ENCODE measurements at regions not wholly inside any gene's neighbourhood (a gene's known extent, or its start where the extent isn't known, plus 50 kb on each side); places are given as distances from the start of the nearest gene placed in this dataset.
"Not testable (repeated sequence)": the region's sequence is repeated elsewhere in the genome, so short reads cannot be mapped to it uniquely, and the experiment has no call there.

- no peak for DNase-seq (ENCODE audit: low read depth)
These were observed 501.5 kb upstream of the SLC8A1 start for GRCh38 chr2:40953341-40953740.

DNA sequence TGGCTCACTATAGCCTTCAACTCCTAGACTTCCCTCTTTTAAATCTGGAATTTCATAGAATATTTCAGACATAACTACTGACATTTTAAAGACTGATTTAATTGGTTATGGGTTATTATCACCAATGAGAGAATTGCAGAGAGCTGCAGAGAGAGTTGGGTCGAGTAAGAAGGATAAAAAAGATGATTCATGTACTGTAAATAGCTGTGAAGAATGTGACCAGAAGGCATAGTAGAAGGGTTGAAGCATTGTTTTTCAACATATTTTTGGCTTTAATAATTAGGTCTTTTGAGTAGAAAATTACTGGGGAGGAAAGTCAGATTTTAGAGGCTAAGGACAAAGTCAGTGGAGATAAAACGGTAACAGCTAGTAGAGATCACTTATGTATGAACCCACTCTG, 503.2 kb upstream of the SLC8A1 start:
- DNase-seq (ENCODE audit: low read depth) = peak; percentile 20

DNA sequence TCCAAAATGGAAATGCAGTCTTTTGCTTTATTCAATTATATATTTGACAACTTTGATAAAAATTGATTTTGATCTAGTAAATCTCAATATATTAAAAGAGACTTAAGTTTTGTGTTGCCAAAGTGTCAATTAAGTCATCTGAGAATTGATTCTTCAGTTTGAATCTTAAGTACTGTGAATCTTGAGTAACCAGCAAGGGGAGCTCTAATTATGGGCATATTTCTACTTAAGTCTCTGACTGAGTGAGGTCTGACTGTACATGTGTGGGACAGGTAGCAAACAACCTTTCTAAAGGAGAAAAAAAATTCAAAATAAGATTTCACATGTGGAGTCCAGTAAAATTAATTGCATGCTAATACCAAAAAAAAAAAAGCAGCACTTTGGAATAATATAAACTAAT, 503.7 kb upstream of the SLC8A1 start:
- no peak for DNase-seq (ENCODE audit: low read depth)

GRCh38 chr2:40957508-40957907, 505.6 kb upstream of the SLC8A1 start:
- DNase-seq (ENCODE audit: low read depth) = peak; percentile 33

DNA sequence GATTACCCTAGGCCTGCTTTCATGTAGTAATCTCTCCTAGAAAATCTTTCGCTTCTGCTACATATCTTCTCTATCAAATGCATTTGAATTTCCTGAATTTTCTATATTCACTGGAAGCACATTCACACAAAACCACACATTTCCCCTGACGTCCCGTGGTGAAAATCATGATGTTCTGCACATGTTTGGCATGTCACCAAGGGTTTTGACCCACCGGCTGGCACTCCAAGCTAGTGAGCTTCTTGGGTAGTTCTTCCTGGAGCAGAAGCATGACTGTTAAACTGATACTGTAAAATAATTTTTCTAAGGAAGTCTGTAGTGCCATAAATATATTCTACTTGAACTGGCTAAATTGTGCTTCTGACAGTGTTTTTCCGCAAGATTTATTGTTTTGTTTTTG, 510.1 kb upstream of the SLC8A1 start:
- DNase-seq (ENCODE audit: low read depth) = no peak

DNA sequence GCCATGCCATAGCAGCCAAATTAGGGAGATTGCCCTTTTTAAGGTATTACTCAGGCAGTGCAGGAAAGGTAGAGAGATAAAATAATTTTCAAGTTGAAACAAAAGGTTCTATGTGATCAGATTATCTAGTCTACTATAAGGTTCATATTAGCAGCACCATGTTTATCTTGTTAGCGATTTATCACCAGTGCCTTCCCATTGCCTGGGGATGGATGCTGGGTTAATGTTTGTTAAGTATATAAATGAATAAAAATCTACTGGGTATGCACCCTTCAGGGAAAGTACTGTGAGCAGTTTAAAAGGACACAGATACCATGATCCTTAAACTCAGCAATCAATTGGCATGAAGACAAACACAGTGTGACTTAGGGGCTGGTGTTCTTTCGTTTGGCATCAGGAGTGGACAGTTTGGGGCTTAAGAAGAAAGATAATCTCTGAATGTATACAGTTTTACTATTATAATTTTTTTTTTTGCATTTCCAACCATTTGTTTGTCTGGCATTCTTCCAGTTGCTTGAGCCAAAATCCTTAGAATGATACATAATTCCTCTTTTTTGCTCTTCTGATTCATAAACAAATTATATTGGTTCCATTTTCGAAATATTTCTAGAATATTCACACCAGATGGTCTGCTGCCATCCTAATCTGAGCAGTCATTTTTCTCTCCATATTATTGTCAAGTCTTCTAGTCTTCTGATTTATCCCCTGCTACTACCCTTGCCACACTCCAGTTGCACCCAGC, 512.8 kb upstream of the SLC8A1 start:
- DNase-seq (ENCODE audit: low read depth) = no peak

DNA sequence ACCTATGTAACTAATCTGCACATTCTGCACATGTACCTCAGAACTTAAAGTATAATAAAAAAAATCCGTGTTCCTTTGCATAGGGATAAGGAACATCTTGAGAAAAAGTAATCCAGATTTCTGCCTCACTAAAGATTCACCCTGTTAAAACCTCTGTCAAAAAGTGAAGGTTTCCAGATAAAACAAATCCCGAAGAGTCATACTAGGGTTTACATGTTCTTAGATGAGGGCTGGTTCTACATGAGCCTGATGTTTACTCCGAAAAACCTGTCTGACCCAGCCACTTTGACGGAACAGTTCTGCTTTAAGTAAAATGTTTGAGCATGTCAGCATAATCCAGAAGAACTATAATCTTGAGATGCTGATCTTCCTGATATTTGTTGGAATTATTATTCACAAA, 515.6 kb upstream of the SLC8A1 start:
- no peak for DNase-seq (ENCODE audit: low read depth)

DNA sequence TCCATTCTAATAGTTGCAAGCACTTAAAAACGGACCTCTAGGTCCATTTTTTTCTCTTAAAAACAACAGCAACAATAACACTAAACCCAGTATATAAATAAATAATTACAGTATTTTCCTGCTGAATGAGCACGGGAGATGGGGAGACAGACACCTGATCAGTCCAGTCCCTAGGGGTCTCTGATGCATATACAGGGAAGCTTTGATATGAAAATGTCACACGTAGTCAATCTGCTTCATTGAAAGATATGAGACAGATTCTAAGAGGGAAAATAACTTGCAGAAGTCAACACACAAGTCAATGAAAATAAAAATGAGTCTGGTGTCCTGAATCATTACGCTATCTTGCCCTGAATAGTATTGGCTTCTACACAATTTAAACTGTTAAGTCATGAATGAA, 523.3 kb upstream of the SLC8A1 start:
- no peak for DNase-seq (ENCODE audit: low read depth)

DNA sequence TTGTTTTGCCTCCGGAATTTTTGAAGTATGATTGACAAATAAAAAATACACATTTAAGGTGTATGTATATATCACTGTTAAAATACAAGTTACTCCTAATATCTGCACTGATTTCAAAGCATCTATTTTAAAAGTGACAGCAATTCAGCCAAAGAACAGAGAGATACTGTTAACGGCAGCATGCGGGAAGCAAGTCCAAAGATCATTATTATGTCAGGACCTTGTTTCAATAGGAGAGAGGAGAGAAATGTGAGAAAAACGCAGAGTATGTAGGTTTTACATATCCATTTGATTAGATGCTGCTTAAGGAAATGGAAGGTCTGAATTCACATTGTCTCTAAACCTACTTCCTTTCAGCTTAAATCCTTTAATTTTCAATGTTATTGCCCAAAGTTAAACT, 545.5 kb upstream of the SLC8A1 start:
- DNase-seq (ENCODE audit: low read depth) = no peak

DNA sequence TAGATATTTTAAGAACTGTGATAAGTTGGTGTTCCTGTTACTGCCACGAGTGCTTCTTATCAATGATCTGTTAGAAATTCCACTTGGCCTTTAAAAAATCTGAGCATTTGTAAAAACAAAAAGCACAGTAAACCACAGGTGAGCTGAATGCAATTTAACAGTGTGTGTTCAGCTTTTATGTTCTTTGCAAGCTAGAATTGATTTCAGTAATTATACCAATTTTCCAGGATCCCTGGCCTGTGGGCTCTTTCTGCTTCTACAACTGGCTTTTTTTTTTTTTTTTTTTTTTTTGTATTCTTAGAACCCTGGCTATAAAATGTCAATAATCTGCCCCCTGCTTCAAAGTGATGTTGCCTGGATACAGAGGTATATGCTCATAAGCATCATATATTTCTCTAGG, 548.5 kb upstream of the SLC8A1 start:
- no peak for DNase-seq (ENCODE audit: low read depth)

- DNase-seq (ENCODE audit: low read depth) = no peak
These were observed 549.0 kb upstream of the SLC8A1 start for GRCh38 chr2:41000906-41001305.

DNA sequence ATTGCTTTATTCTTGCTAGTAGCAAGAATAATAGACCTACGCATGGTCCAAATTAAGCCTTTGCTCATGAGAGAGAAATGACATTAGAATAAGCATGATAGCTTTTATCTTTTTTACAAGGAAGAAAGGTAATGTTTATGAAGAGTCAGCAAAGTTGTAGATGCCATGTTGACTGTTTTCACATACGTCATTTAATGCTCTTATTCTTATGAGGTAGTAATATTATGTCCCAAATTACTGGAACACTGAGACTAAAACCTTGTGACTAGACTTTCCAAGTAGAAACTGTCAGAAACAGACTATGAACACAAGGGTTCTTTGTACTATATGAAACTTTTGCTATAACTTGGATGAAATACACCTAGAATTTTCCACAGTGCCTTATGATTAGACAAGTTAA, 552.8 kb upstream of the SLC8A1 start:
- no peak for DNase-seq (ENCODE audit: low read depth)

DNA sequence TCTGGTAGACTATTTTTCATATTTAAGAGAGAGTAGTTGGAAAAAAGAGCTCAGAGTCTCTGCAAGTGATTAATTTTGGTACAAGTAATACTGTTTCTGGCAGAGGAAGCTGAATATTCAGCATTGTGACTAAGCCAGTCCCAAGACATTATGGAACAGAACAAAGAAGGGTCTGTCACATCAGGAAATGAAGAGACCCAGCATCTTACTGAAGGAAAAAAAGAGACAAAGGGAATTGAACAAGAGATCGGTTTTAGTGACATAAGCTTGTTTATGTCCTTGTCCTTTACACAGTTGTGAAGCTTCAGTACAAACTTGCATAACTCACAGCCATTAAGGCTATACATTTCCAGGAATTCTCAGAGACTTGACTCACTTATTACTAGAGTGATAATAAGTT, 568.5 kb upstream of the SLC8A1 start:
- no peak for DNase-seq (ENCODE audit: low read depth)

- no peak for DNase-seq (ENCODE audit: low read depth)
These were observed 572.9 kb upstream of the SLC8A1 start for GRCh38 chr2:41024816-41025215.

GRCh38 chr2:41026613-41027012, 574.7 kb upstream of the SLC8A1 start:
- no peak for DNase-seq (ENCODE audit: low read depth)

- no peak for DNase-seq (ENCODE audit: low read depth)
These were observed 575.2 kb upstream of the SLC8A1 start for GRCh38 chr2:41027095-41027494.

DNA sequence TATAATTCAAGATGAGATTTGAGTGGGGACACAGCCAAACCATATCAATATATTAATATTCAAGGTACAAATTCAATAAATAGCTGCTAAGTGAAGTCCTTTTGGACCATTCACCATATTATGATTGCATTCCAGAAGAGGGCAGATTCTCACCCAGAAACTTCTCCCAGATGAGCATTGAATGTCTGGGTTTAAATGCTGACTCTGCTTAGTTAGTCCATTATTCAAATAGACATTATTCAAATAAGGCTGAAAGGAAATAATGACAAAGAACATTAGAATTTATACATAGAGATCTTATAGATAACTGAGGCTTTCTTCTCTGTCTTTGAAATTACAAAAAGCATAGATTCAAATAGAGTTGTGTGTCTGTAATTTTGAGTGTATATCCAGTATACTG, 579.4 kb upstream of the SLC8A1 start:
- no peak for DNase-seq (ENCODE audit: low read depth)

GRCh38 chr2:41032715-41033114, 580.8 kb upstream of the SLC8A1 start:
- DNase-seq (ENCODE audit: low read depth) = no peak

- DNase-seq (ENCODE audit: low read depth) = no peak
These were observed 581.2 kb upstream of the SLC8A1 start for GRCh38 chr2:41033127-41033526.

- peak; percentile 34 for DNase-seq (ENCODE audit: low read depth)
These were observed 586.5 kb upstream of the SLC8A1 start for GRCh38 chr2:41038408-41038807.

GRCh38 chr2:41039750-41040149, 587.9 kb upstream of the SLC8A1 start:
- not testable (repeated sequence) for DNase-seq (ENCODE audit: low read depth)

GRCh38 chr2:41040782-41041520, 589.1 kb upstream of the SLC8A1 start:
- DNase-seq (ENCODE audit: low read depth) = peak; percentile 3

DNA sequence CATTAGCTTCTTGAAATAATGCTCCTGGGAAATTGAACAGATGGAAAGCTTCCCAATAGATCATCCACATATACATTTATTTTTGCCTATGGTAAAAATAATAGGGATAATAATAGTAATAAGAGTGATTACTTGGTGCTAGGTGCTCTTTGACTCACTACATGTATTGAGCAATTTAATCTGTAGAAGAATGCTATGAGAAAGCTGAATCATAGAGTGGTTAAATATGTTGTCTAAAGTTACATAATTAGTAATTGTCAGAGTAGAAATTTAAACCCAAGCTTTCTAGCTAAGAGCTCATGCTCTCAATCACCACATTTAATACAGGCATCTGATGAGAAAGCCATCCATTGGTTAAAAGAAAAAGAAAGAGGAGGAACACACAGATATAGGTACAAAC, 590.5 kb upstream of the SLC8A1 start:
- no peak for DNase-seq (ENCODE audit: low read depth)

GRCh38 chr2:41061356-41061755, 609.5 kb upstream of the SLC8A1 start:
- peak; percentile 33 for DNase-seq (ENCODE audit: low read depth)

Measured in EH (cell line).